Right lung (tissue), 2 donors: ENCODE measurements at regions not wholly inside any gene's neighbourhood (a gene's known extent, or its start where the extent isn't known, plus 50 kb on each side); places are given as distances from the start of the nearest gene placed in this dataset.

Experiments
- DNase-seq, 2 donors: peaks; one replicate each; pipeline ENCODE4 v3.0.0-alpha.2; 2013

- no peak for DNase-seq
Observed at GRCh38 chr3:81279481-81280379, 481.7 kb downstream of the GBE1 start.

GRCh38 chr3:81277853-81278252 is 483.6 kb downstream of the GBE1 start:
- DNase-seq: no peak

- no peak for DNase-seq
Observed at GRCh38 chr3:81274671-81275070, 486.8 kb downstream of the GBE1 start.

GRCh38 chr3:81270603-81271379 is 490.7 kb downstream of the GBE1 start:
- DNase-seq: no peak

- DNase-seq: no peak
Observed at GRCh38 chr3:81268526-81268925, 492.9 kb downstream of the GBE1 start.

GRCh38 chr3:81261996-81262395 is 499.4 kb downstream of the GBE1 start:
- no peak for DNase-seq

- no peak for DNase-seq
Observed at GRCh38 chr3:81255463-81255862, 506.0 kb downstream of the GBE1 start.

- no peak for DNase-seq
Observed at GRCh38 chr3:81251096-81251495, 510.3 kb downstream of the GBE1 start.

GRCh38 chr3:81249540-81250029 is 511.9 kb downstream of the GBE1 start:
- DNase-seq: no peak

- no peak for DNase-seq
Observed at GRCh38 chr3:81245501-81245900, 515.9 kb downstream of the GBE1 start.

GRCh38 chr3:81245043-81245442 is 516.4 kb downstream of the GBE1 start:
- no peak for DNase-seq

- no peak for DNase-seq
Observed at GRCh38 chr3:81244231-81244630, 517.2 kb downstream of the GBE1 start.

GRCh38 chr3:81242871-81243270 is 518.6 kb downstream of the GBE1 start:
- peak in 1 of 2 donors; percentile 8 for DNase-seq

GRCh38 chr3:81237181-81237580 is 524.3 kb downstream of the GBE1 start:
- DNase-seq: no peak

GRCh38 chr3:81218023-81218422 is 543.4 kb downstream of the GBE1 start:
- DNase-seq: peak in 1 of 2 donors; percentile 2

GRCh38 chr3:81217101-81217500 is 544.3 kb downstream of the GBE1 start:
- no peak for DNase-seq

- no peak for DNase-seq
Observed at GRCh38 chr3:81216192-81216591, 545.3 kb downstream of the GBE1 start.

GRCh38 chr3:81214631-81215030 is 546.8 kb downstream of the GBE1 start:
- no peak for DNase-seq

- DNase-seq: no peak
Observed at GRCh38 chr3:81199587-81199986, 561.9 kb downstream of the GBE1 start.

- no peak for DNase-seq
Observed at GRCh38 chr3:81198756-81199155, 562.7 kb downstream of the GBE1 start.

GRCh38 chr3:81198216-81198615 is 563.2 kb downstream of the GBE1 start:
- DNase-seq: no peak

- DNase-seq: no peak
Observed at GRCh38 chr3:81197386-81197785, 564.1 kb downstream of the GBE1 start.

- no peak for DNase-seq
Observed at GRCh38 chr3:81195478-81195877, 566.0 kb downstream of the GBE1 start.
